ENCODE measurements at regions not wholly inside any gene's neighbourhood (a gene's known extent, or its start where the extent isn't known, plus 50 kb on each side); places are given as distances from the start of the nearest gene placed in this dataset.

DNA sequence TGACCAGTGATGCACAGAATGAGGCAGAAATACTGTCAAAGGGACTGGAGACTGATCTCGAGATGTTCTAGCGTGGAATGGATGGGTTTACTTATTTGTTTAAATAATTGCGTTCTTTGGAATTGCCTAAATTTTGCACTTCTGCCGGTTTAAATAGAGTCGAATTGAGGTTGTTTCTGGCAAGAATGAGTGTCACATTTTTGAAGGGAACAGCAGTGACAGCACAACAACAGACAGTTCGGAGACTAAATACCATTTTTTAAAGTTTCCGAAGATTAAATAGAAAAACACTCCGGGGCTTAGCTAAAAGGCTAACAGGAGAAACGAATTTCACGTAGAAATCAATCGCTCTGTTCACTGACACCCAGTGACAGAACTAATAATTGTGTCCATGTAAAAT, 969.2 kb upstream of the RBFOX1 start:
- DNase-seq = no peak
- Mint-ChIP-seq H3K27ac (no peak overlapping the region), H3K9me3 (peaks cover 2% of the 10 kb centered on the region), H3K27me3 (no peaks in the 10 kb centered on the region), H3K4me3 (no peak overlapping the region), H3K36me3 (no peaks in the 10 kb centered on the region), H3K4me1 (no peaks in the 10 kb centered on the region)

DNA sequence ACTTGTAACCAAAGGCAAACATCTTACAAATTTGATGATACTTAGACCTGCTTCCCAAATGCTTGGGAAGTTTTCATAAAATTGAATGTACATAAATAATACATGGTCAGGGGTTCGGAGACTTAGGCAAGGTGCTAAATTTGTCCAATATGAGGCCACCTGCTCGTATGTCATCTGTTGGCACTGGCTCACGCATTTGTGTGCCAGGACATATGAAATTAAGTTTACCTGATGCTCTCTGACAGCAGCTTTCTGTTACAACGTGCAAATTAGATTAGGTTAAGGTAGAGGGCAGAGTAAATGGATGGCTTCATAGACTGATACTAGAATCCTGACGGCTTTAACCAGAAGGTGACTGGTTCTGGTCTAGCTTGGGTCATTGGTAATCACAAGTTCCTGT, 970.3 kb upstream of the RBFOX1 start:
- H3K4me1 Mint-ChIP-seq = no peaks in the 10 kb centered on the region
- no peak overlapping the region for H3K27ac Mint-ChIP-seq
- no peak overlapping the region for H3K4me3 Mint-ChIP-seq
- no peaks in the 10 kb centered on the region for H3K36me3 Mint-ChIP-seq
- no peak for DNase-seq
- H3K27me3 Mint-ChIP-seq = no peaks in the 10 kb centered on the region
- peaks cover 2% of the 10 kb centered on the region for H3K9me3 Mint-ChIP-seq

DNA sequence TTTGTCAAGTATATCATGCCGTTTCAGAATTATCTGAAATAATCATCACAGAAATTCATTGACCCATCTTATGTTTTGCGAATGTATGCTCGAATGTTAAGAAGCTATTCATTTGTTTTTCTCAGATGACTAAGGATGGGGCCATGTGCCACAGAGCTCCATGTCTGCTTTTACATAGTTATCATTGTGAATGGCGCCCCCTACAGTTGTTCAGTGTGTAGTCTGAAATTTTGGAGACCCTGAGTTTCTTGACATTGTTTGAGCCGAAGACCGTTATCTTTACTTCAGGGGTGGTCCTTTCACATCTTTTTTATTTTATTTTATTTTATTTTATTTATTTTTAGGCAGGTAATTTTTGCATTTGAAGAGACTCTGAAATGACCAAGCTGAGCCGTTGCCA, 972.0 kb upstream of the RBFOX1 start:
- H3K36me3 Mint-ChIP-seq = no peaks in the 10 kb centered on the region
- H3K27me3 Mint-ChIP-seq = no peaks in the 10 kb centered on the region
- DNase-seq = no peak
- H3K4me1 Mint-ChIP-seq = no peaks in the 10 kb centered on the region
- H3K27ac Mint-ChIP-seq = no peak overlapping the region
- H3K9me3 Mint-ChIP-seq = peaks cover 2% of the 10 kb centered on the region
- no peak overlapping the region for H3K4me3 Mint-ChIP-seq

DNA sequence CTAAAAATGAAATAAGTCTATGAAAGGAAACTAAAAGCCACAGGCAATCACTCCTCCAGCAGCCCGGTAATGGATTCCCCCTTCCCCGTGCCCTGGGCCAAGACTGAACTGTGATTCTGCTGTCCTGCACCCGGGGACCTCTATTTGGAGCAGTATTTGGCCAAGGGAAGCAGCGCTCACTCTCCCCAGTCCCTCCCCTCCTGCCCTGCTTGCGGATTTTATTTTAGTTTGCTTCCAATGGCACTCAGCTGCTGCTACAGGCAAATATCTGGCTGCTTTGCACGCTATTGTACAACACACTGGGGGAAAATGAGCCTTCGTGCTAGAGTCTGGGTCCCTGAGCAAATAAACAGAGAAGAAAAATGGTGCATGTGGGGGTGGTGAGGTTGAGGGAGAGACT, 975.7 kb upstream of the RBFOX1 start:
- no peaks in the 10 kb centered on the region for H3K36me3 Mint-ChIP-seq
- no peaks in the 10 kb centered on the region for H3K27me3 Mint-ChIP-seq
- H3K9me3 Mint-ChIP-seq = peaks cover 3% of the 10 kb centered on the region
- no peak for DNase-seq
- no peak overlapping the region for H3K4me3 Mint-ChIP-seq
- H3K27ac Mint-ChIP-seq = no peak overlapping the region
- no peaks in the 10 kb centered on the region for H3K4me1 Mint-ChIP-seq

DNA sequence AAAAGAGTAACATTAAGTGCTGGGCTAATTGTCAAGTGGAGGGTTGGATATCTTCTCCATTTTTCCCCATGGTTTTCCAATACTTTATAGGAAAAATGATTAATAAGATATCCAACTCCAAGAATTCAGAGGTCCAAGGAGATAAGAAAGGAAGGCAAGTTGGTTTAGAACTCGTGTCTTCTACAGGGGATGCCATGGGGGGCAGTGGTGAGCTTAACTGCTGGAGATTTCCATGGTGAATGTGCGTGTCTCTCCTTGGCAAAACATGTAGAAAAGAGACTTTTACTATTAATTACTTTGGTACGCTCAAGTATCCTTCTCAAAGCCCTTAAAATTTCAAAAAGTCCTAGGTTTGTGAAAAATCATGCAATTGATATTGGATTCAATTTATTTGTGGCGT, 982.9 kb upstream of the RBFOX1 start:
- Mint-ChIP-seq H3K27me3 (no peaks in the 10 kb centered on the region), H3K4me3 (no peak overlapping the region), H3K9me3 (peaks cover 3% of the 10 kb centered on the region), H3K4me1 (no peaks in the 10 kb centered on the region), H3K27ac (no peak overlapping the region), H3K36me3 (no peaks in the 10 kb centered on the region)
- no peak for DNase-seq

DNA sequence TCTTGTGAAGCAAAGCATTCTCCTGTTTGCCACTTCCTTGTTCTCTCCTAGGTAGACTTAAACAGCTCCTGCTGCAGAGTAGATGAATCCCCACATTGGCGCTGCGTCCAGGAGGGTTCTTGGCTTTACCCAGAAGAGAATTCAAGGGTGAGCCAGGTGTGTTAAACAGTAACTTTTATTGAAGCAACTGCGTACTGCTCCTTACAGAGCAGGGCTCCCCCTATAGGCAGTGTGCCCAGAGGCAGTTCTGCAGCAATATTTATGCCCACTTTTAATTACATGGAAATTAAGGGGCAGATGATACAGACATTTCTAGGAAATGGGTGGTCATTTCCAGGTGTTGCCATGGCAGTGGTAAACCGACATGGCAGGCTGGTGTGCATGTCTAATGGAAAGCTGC, 987.6 kb upstream of the RBFOX1 start:
- Mint-ChIP-seq H3K27ac (no peak overlapping the region), H3K27me3 (no peaks in the 10 kb centered on the region), H3K4me3 (no peak overlapping the region), H3K36me3 (no peaks in the 10 kb centered on the region), H3K9me3 (peaks cover 10% of the 10 kb centered on the region), H3K4me1 (no peaks in the 10 kb centered on the region)
- no peak for DNase-seq

DNA sequence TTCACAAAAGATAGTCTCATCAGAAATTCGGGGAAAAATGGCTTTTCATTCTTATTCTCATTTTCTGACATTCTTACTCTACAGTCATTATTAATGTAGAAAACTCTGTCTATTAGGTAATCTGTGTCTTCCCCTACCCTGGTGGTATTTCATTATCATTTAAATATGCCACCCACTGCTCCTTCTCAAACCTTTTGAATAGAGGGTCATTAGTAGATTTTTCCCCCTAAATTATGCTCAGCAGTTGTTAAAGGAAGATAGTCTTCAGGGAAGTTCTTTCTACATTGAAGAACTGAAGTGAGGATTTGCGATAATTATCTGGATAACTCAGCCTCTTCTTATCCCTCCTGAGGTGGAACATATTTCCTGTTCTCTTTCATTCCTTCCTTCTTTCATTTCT, 989.5 kb upstream of the RBFOX1 start:
- Mint-ChIP-seq H3K9me3 (peaks cover 11% of the 10 kb centered on the region), H3K36me3 (no peaks in the 10 kb centered on the region), H3K27ac (no peak overlapping the region), H3K27me3 (no peaks in the 10 kb centered on the region), H3K4me1 (no peaks in the 10 kb centered on the region), H3K4me3 (no peak overlapping the region)
- DNase-seq = no peak

DNA sequence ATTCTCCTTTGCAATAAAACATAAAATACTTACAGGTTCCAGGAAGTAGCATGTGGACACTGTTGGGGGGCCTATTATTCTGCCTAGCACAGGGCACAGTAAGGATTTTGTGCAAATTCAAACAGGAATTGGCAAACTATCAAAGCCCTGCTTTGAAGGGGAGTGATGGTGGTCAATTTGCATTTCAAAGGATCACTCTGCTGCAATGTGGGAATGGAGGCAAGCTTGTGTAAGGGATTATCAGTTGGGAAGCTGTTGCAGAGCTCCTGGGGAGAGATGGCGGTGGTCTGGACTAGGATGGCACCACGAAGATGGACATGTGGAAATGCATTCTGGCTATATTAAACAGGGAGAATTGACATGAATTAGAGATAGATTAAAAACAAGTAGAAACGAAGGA, 990.7 kb upstream of the RBFOX1 start:
- no peaks in the 10 kb centered on the region for H3K36me3 Mint-ChIP-seq
- no peak overlapping the region for H3K4me3 Mint-ChIP-seq
- no peaks in the 10 kb centered on the region for H3K4me1 Mint-ChIP-seq
- H3K27me3 Mint-ChIP-seq = no peaks in the 10 kb centered on the region
- DNase-seq = no peak
- no peak overlapping the region for H3K27ac Mint-ChIP-seq
- H3K9me3 Mint-ChIP-seq = peaks cover 11% of the 10 kb centered on the region

DNA sequence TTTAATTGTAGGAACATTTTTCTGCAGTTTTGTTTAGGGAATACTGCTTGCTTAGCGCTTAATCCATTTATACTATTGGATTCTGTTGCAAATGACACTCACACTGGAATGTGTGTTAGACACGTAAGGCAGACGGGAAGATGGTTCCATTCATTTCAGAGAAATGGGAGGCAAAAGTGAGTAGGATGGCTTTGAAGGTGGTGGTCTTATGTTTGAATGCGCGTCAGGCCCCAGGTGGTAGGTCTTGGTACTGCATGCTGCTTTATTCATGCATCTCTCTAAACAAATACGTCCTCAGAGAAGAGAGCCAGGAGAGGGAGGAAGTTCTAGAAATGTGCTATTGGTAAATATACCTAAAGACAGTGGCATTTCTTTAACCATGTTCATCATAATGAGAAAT, 997.6 kb upstream of the RBFOX1 start:
- Mint-ChIP-seq H3K27me3 (no peaks in the 10 kb centered on the region), H3K9me3 (peaks cover 4% of the 10 kb centered on the region), H3K4me1 (no peaks in the 10 kb centered on the region), H3K4me3 (no peak overlapping the region), H3K36me3 (no peaks in the 10 kb centered on the region), H3K27ac (no peak overlapping the region)
- no peak for DNase-seq

DNA sequence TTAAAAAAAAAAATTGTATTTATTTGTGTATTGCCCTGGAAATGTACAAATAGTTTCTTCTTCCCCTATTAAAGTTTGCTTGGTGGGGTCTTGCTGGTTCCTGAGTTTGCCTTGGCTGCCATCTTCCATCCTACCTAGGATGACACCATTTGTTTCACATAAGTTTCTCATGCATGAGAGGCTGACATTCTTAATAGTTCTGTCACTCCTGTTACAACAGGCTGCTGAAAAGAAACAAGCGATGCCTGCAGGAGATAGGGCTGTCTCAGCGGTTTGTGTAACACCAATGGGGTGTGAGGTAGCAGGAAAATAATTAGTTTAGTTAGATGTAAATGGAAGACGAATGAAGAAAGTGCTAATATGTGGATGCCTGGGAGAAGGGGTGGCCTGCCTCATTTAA, 1000.9 kb upstream of the RBFOX1 start:
- H3K4me3 Mint-ChIP-seq = no peak overlapping the region
- no peak overlapping the region for H3K27ac Mint-ChIP-seq

DNA sequence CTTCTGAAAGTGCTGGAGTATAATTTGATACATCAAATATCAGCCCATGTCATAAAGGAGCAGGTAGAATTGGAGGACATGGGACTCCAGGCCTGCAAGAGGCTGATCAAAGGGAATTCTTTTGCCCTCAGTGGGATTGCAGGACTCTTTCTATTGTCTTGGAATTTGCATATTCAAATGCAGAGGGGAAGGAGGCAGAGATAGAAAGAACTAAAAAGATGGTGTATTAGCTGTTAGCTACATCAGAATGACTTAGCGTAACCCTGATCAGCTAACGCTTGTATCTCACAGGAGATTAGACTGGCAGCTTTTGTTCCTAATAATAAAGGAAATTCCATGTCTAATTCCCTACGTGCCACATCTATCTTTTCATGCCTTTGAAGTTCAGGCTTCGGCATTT, 1014.7 kb upstream of the RBFOX1 start:
- no peak overlapping the region for H3K4me3 Mint-ChIP-seq

More for the DNA sequence above, 1000.9 kb upstream of the RBFOX1 start:
- DNase-seq = no peak
- H3K27me3 Mint-ChIP-seq = no peaks in the 10 kb centered on the region
- H3K36me3 Mint-ChIP-seq = no peaks in the 10 kb centered on the region
- H3K9me3 Mint-ChIP-seq = peaks cover 3% of the 10 kb centered on the region
- no peaks in the 10 kb centered on the region for H3K4me1 Mint-ChIP-seq

DNA sequence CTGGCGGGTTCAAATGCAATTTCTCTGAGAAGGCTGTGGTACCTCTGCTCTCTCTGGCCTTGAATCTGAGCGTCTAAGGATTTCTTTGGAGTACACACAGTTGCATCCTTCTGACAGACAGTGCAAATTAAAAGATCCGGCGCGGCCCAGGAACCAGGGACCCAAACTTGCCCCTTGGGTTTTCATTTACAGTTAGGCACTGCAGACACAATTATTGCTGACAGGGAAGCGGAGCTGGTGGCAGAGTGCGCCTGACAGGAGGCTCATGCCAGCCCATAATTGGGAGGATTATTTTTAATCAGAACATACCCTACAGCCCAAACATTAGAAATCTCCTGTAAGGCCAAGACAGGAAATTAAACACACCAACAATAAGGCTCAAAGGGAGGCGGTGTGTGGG, 1023.4 kb upstream of the RBFOX1 start:
- Mint-ChIP-seq H3K9me3 (peaks cover 2% of the 10 kb centered on the region), H3K4me3 (no peak overlapping the region), H3K27ac (no peak overlapping the region), H3K4me1 (no peaks in the 10 kb centered on the region), H3K27me3 (peaks cover 4% of the 10 kb centered on the region), H3K36me3 (no peaks in the 10 kb centered on the region)
- no peak for DNase-seq

More for the DNA sequence above, 1014.7 kb upstream of the RBFOX1 start:
- Mint-ChIP-seq H3K27ac (no peak overlapping the region), H3K9me3 (peaks cover 7% of the 10 kb centered on the region), H3K4me1 (no peaks in the 10 kb centered on the region), H3K36me3 (no peaks in the 10 kb centered on the region), H3K27me3 (peaks cover 4% of the 10 kb centered on the region)
- no peak for DNase-seq

DNA sequence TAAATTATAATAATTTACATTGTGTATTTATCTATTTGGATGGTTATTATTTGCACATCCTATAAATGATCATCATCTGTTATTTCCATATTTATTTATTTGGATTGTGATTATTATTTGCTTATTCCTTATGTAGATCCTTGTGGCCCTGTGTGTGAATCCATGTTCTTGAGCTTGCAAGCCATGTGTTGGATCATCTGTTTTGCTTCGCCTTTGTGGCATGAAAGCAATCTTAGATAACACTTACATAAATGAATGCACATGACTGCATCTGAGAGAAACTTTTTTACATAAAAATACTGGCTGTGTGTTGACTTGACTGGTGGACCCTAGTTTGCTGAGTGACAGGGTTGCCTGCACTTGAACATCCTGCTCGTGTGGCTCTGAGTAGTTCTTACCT, 1024.5 kb upstream of the RBFOX1 start:
- no peaks in the 10 kb centered on the region for H3K36me3 Mint-ChIP-seq
- no peaks in the 10 kb centered on the region for H3K4me1 Mint-ChIP-seq
- no peak for DNase-seq
- H3K27ac Mint-ChIP-seq = no peak overlapping the region
- peaks cover 2% of the 10 kb centered on the region for H3K27me3 Mint-ChIP-seq
- no peak overlapping the region for H3K4me3 Mint-ChIP-seq
- H3K9me3 Mint-ChIP-seq = peaks cover 2% of the 10 kb centered on the region

DNA sequence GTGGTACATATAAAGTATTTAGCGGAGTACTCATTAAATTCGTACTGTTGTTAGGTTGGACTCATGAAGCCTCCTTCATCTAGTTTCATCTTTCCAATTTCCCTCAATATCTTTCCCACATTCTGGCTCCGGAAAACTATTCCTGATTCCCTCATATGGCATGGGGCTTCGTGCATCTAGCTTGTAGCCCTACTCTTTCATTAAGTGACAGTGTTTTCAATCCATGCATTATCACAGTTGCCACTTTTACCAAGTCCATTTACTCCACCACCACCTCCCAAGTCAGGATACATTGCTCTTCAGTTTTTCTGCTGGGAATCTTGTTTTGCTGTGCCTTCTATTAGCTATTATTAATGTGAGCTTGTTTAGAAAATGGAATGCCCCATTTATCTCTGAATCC, 1032.1 kb upstream of the RBFOX1 start:
- Mint-ChIP-seq H3K4me1 (no peaks in the 10 kb centered on the region), H3K36me3 (no peaks in the 10 kb centered on the region), H3K9me3 (peaks cover 4% of the 10 kb centered on the region), H3K27me3 (no peaks in the 10 kb centered on the region), H3K4me3 (no peak overlapping the region), H3K27ac (no peak overlapping the region)
- DNase-seq = no peak

DNA sequence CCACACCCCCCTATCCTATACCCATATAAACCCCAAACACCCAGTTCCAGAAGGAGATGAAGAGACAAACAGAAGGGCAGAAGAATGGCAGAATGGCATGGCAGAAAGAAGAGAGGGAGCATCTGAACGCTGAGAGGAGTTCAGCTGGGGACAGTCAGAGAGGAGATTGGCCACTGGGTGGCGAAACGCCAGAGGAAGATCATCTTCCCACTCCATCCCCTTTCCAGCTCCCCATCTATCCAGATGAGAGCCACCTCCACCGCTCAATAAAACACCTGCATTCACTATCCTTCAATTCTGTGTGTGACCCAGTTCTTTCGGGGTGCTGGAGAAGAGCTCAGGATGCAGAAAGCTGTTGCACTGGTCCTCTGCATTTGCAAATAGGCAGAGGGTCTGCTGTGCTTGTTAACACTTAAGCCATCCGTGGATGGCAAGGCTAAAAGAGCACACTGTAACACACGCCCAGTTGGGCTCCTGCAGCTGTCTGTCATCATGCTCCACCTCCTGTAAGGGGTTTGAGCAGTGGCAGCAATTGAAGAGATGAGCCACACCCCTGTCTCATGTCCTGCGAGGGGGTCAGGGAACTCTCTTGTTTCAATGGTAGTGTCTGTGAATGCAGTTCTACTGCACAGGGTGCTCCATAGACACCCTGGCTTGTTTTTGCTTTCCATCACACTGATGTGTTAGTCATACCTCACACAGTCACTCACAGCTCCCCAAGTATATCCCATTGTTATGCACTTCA, 1034.8 kb upstream of the RBFOX1 start:
- Mint-ChIP-seq H3K27ac (no peak overlapping the region), H3K4me1 (no peaks in the 10 kb centered on the region), H3K9me3 (peaks cover 5% of the 10 kb centered on the region), H3K27me3 (no peaks in the 10 kb centered on the region), H3K4me3 (no peak overlapping the region), H3K36me3 (no peaks in the 10 kb centered on the region)
- no peak for DNase-seq

DNA sequence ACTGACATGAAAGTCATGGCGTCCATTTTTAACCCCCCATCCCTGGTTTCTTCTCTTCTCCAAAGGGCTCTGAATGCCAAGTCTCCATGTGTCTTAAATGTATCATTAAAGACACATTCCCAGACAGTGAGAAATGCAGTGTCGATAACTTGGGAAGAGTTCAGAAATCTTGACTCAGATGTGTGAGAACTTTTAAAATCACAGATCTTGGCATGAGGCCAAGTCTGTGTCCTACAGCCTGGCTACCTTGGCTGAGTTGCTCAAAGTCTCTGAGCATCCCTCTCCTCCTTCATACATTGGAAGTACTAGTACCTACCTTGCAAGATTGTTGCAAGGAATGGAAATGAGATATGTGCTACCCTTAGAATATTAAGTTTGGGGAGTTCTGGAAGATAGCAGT, 1046.5 kb upstream of the RBFOX1 start:
- DNase-seq = no peak
- Mint-ChIP-seq H3K9me3 (peaks cover 5% of the 10 kb centered on the region), H3K27ac (no peak overlapping the region), H3K27me3 (no peaks in the 10 kb centered on the region), H3K4me3 (no peak overlapping the region), H3K36me3 (no peaks in the 10 kb centered on the region), H3K4me1 (no peaks in the 10 kb centered on the region)
